Thymus (tissue), 11 donors: ENCODE measurements at regions not wholly inside any gene's neighbourhood (a gene's known extent, or its start where the extent isn't known, plus 50 kb on each side); places are given as distances from the start of the nearest gene placed in this dataset.
A peak's percentile ranks its signal among the peaks of the same experiment; 100 is the strongest.

ENCODE experiments used
- DNase-seq, 9 donors: peaks; one replicate each; pipeline ENCODE4 v3.0.0-alpha.2; 2013; ENCODE audit warnings: low spot score in 9 of 9, low read depth in 6 of 9, missing footprints in 1 of 9
- H3K27ac ChIP-seq, 2 donors: one replicate each; pipeline ENCODE4 v1.5.1; 2013; ENCODE audit warnings: control low read depth in 1 of 2, low read depth in 1 of 2, low read length in 1 of 2, mild to moderate bottlenecking in 1 of 2, moderate library complexity in 1 of 2
- H3K27me3 ChIP-seq, 2 donors: one replicate each; pipeline ENCODE4 v1.5.1; 2013; ENCODE audit warnings: low read length in 1 of 2; ENCODE audit not compliant: control insufficient read depth in 2 of 2, insufficient read depth in 1 of 2
- H3K36me3 ChIP-seq, 2 donors: one replicate each; pipeline ENCODE4 v1.5.1; 2013; ENCODE audit warnings: low read length in 1 of 2, mild to moderate bottlenecking in 1 of 2, moderate library complexity in 1 of 2; ENCODE audit not compliant: control insufficient read depth in 2 of 2, insufficient read depth in 2 of 2
- H3K4me1 ChIP-seq, 2 donors: one replicate each; pipeline ENCODE4 v1.5.1; 2013; ENCODE audit warnings: low read length in 2 of 2; ENCODE audit not compliant: control insufficient read depth in 2 of 2, insufficient read depth in 2 of 2
- H3K4me3 ChIP-seq, 2 donors: one replicate each; pipeline ENCODE4 v1.5.1; 2013; ENCODE audit warnings: low read length in 2 of 2, control low read depth in 1 of 2, mild to moderate bottlenecking in 1 of 2
- H3K9me3 ChIP-seq, 2 donors: one replicate each; pipeline ENCODE4 v1.5.1; 2013; ENCODE audit warnings: low read length in 1 of 2, mild to moderate bottlenecking in 1 of 2; ENCODE audit not compliant: control insufficient read depth in 2 of 2, insufficient read depth in 1 of 2
- WGBS: extraction: QIAGEN DNeasy Blood & Tissue Kit; methylation state at CpG from one replicate; pipeline ENCODE4 v1.1.7; 2013; 5-methylcytosine and 5-hydroxymethylcytosine counted together
- donor health status: healthy.

DNA sequence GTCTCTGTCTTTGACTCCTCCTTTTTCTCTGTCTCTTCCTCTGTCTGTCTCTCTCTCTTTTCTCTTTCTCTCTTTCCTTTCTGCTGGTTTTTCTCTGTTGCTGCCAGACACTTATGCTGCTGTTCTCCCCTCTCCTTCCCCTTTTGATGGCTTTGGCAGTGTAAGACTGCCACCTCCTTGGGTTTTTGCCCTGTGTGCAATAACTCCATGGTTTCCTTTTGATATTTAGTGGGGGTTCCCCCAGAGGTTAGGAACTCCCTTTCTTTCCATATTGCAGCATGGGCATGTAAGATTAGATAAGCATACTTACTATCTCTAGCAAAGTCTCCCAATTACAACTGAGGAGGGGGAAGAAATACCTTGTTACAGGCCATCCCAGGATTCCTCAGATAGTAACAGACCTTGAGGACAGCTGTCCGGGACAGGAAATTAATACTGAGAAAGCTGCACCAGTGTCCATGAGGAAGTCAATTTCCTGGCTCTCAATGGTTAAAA lies 333.8 kb upstream of the RBMY1B start:
- H3K4me1 ChIP-seq: no peaks in the 10 kb centered on the region
- no peaks in the 10 kb centered on the region for H3K9me3 ChIP-seq
- no peaks in the 10 kb centered on the region for H3K36me3 ChIP-seq
- 94% methylated on average over 1 of the region's 1 CpG for WGBS
- H3K4me3 ChIP-seq: no peak overlapping the region
- no peak overlapping the region for H3K27ac ChIP-seq
- no peak for DNase-seq
- no peaks in the 10 kb centered on the region for H3K27me3 ChIP-seq

DNA sequence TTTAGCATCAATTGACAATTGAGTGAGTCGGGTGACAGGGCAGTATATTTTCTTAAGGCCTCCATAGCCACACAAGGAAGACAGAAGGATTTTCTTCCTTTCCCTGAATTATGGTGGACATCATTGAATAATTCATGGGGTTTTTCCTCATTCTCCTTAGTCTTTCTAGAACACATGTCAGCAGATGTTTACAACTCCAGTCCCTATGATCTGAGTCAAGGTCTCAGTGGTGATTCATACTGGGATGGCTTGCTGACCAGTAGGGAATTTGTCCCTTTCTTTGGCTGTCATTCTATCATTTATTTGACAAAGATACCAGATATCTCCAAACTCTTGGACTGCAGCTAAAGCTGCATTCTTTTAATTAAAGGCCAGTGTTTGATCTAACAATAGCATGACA lies 332.9 kb upstream of the RBMY1B start:
- 97% methylated on average over 1 of the region's 1 CpG for WGBS
- no peak for DNase-seq
- no peaks in the 10 kb centered on the region for H3K9me3 ChIP-seq
- H3K36me3 ChIP-seq: no peaks in the 10 kb centered on the region
- no peak overlapping the region for H3K27ac ChIP-seq
- no peaks in the 10 kb centered on the region for H3K27me3 ChIP-seq
- H3K4me3 ChIP-seq: no peak overlapping the region
- H3K4me1 ChIP-seq: no peaks in the 10 kb centered on the region

DNA sequence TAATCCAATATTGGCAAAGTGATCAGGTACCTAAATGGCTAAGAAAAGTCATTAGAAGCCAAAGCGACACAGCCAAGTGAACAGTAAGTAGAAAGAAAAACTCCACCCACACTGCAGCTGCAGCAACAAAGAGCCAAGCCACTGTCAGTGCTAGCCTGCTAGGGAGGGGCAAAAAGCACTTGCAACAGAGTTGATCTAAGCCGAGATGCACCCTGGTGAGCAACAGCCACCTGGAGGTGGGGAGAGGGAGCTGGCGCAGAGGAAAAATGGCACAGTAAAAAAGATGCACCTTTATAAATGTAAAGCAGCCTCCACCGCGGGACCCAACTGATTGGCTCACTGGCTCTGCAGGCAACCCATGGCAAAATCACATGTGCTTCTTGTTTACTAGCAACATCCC lies 330.2 kb upstream of the RBMY1B start:
- DNase-seq: peak in 1 of 9 donors; percentile 4
- WGBS: 18% methylated on average over 5 of the region's 5 CpGs

GRCh38 chrY:21184271-21184670 lies 326.9 kb upstream of the RBMY1B start:
- no peaks in the 10 kb centered on the region for H3K4me1 ChIP-seq
- no peak overlapping the region for H3K4me3 ChIP-seq
- no peaks in the 10 kb centered on the region for H3K36me3 ChIP-seq
- no peaks in the 10 kb centered on the region for H3K27me3 ChIP-seq
- no peak for DNase-seq
- H3K9me3 ChIP-seq: no peaks in the 10 kb centered on the region
- no peak overlapping the region for H3K27ac ChIP-seq
- 100% methylated on average over 1 of the region's 1 CpG for WGBS

More for the DNA sequence above, 330.2 kb upstream of the RBMY1B start:
- no peak overlapping the region for H3K4me3 ChIP-seq
- H3K27ac ChIP-seq: peak overlapping the region in 1 of 2 donors; percentile 52
- H3K36me3 ChIP-seq: no peaks in the 10 kb centered on the region
- no peaks in the 10 kb centered on the region for H3K9me3 ChIP-seq
- H3K4me1 ChIP-seq: no peaks in the 10 kb centered on the region
- H3K27me3 ChIP-seq: no peaks in the 10 kb centered on the region

DNA sequence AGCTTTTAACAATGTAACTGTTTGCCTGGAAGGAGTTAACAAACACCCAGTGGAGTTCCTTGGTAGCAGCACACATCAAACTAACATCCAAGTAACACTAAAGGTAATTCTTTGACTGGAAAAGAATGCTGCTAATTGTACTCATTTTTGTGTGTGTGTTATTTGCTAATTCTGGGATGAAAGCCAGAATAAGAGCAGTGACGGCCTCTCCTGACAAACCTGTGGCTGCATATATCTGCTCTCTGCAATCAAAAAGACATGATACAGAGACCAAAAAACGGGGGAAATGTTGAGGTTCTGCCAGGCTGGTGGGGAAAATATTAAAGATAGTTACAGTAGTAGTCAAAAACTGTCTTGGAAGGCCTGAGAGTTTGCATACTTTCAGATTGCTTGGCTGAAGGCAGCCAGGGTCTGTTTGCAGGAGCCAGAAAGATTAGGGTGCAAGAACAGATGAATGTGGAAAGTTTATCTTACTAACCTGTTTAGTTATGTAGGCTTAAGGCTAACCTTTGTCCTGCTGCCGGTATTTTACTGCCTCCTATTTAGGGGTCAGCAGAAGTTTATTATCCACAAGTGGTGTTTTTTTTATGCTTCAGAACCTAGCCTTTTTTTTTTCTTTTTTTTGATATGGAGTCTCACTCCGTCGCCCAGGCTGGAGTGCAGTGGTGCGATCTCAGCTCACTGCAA lies 325.6 kb upstream of the RBMY1B start:
- Histone ChIP-seq H3K36me3 (no peaks in the 10 kb centered on the region), H3K9me3 (no peaks in the 10 kb centered on the region), H3K4me3 (no peak overlapping the region), H3K27ac (no peak overlapping the region), H3K27me3 (no peaks in the 10 kb centered on the region), H3K4me1 (no peaks in the 10 kb centered on the region)
- 92% methylated on average over 6 of the region's 6 CpGs for WGBS
- no peak for DNase-seq

GRCh38 chrY:21192694-21193093 lies 318.4 kb upstream of the RBMY1B start:
- 93% methylated on average over 3 of the region's 3 CpGs for WGBS
- Histone ChIP-seq H3K4me1 (no peaks in the 10 kb centered on the region), H3K27ac (no peak overlapping the region), H3K9me3 (no peaks in the 10 kb centered on the region), H3K27me3 (no peaks in the 10 kb centered on the region), H3K4me3 (no peak overlapping the region), H3K36me3 (no peaks in the 10 kb centered on the region)
- no peak for DNase-seq

DNA sequence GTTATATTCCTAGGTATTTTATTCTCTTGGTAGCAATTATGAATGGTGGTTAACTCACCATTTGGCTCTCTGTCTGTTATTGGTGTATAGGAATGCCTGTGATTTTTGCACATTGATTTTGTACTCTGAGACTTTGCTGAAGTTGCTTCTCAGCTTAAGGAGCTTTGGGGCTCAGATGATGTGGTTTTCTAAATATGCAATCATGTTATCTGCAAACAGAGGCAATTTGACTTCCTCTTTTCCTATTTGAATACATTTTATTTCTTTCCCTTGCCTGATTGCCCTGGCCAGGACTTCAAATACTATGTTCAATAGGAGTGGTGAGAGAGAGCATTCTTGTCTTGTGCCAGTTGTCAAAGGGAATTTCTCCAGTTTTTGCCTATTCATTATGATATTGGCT lies 310.9 kb upstream of the RBMY1B start:
- no peaks in the 10 kb centered on the region for H3K36me3 ChIP-seq
- no peaks in the 10 kb centered on the region for H3K9me3 ChIP-seq
- no peaks in the 10 kb centered on the region for H3K4me1 ChIP-seq
- no peak overlapping the region for H3K27ac ChIP-seq
- H3K27me3 ChIP-seq: no peaks in the 10 kb centered on the region
- no peak overlapping the region for H3K4me3 ChIP-seq
- DNase-seq: no peak

GRCh38 chrY:21227849-21228248 lies 283.3 kb upstream of the RBMY1B start:
- no peaks in the 10 kb centered on the region for H3K27me3 ChIP-seq
- no peaks in the 10 kb centered on the region for H3K36me3 ChIP-seq
- no peak for DNase-seq
- 95% methylated on average over 3 of the region's 3 CpGs for WGBS
- no peaks in the 10 kb centered on the region for H3K4me1 ChIP-seq
- H3K4me3 ChIP-seq: no peak overlapping the region
- no peak overlapping the region for H3K27ac ChIP-seq
- H3K9me3 ChIP-seq: no peaks in the 10 kb centered on the region

DNA sequence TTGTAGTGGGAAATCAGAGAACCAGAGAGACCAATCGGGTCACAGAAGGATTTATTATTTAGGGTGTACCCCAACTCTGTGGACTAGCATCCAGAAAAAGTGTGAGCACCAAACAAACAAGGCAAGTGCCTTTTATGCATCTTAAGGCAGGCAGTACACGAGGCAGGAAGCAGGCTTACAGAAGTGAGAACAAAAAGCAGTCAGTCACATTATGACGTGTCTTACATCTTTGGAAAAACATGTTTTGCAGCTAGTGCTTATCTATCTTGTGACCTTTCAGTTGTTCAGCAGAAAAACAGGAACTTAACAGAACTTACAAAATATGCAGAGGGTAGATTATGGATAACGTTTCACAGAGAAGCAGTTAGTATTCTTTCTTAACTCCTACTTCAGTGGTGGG lies 270.9 kb upstream of the RBMY1B start:
- Histone ChIP-seq H3K36me3 (no peaks in the 10 kb centered on the region), H3K4me1 (no peaks in the 10 kb centered on the region), H3K27ac (peak overlapping the region in 1 of 2 donors; percentile 77), H3K27me3 (no peaks in the 10 kb centered on the region), H3K9me3 (no peaks in the 10 kb centered on the region), H3K4me3 (no peak overlapping the region)
- peak in 1 of 9 donors; percentile 1 for DNase-seq
- WGBS: 20% methylated on average over 4 of the region's 4 CpGs
